ENCODE measurements at regions not wholly inside any gene's neighbourhood (a gene's known extent, or its start where the extent isn't known, plus 50 kb on each side); places are given as distances from the start of the nearest gene placed in this dataset.

DNA sequence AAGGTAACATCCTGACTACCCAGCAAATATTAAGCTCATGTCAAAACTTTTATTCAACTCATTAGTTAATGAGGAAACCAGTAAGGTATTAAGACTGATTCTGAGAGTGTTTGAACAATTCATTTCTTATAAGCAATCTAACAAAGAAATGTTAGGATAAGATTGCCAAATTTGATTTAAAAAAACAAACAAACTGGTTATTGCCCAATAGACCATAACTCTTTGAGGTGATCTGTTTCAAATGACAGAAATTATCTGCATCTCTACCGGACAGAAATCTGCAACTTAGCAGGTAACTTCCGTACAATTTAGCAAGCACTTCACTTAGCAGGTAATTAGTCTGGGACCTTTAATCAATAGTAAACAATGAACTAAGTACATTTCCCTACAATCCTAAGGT lies 82.9 kb upstream of the BARX2 start:
- no peaks in the 10 kb centered on the region for H3K36me3 ChIP-seq (ENCODE audit: insufficient read depth, low read length)
- no peaks in the 10 kb centered on the region for H3K79me2 ChIP-seq (ENCODE audit: insufficient read depth, low read length)
- no peak for TF ChIP-seq EZH2phosphoT487 (IDR thresholded peaks at IDR 0.05; ENCODE audit: borderline replicate concordance)
- TF ChIP-seq, protein P1, sequence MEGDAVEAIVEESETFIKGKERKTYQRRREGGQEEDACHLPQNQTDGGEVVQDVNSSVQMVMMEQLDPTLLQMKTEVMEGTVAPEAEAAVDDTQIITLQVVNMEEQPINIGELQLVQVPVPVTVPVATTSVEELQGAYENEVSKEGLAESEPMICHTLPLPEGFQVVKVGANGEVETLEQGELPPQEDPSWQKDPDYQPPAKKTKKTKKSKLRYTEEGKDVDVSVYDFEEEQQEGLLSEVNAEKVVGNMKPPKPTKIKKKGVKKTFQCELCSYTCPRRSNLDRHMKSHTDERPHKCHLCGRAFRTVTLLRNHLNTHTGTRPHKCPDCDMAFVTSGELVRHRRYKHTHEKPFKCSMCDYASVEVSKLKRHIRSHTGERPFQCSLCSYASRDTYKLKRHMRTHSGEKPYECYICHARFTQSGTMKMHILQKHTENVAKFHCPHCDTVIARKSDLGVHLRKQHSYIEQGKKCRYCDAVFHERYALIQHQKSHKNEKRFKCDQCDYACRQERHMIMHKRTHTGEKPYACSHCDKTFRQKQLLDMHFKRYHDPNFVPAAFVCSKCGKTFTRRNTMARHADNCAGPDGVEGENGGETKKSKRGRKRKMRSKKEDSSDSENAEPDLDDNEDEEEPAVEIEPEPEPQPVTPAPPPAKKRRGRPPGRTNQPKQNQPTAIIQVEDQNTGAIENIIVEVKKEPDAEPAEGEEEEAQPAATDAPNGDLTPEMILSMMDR (conservative IDR thresholded peaks at IDR 0.05; ENCODE audit: low read length) = no peak
- H3K9me2 ChIP-seq (replicated peaks; ENCODE audit: low read depth, low read length) = no peaks in the 10 kb centered on the region
- no peak overlapping the region for H3K4me3 ChIP-seq (ENCODE audit: low read length, poor library complexity, severe bottlenecking)
- H3K9ac ChIP-seq (ENCODE audit: low read depth, low read length, poor library complexity, severe bottlenecking) = no peak overlapping the region
- no peaks in the 10 kb centered on the region for H3K27me3 ChIP-seq (ENCODE audit: insufficient read depth, low read length, poor library complexity, severe bottlenecking)
- H3F3A ChIP-seq (ENCODE audit: low read depth) = no peaks in the 10 kb centered on the region
- H2AFZ ChIP-seq (ENCODE audit: low read length) = no peak overlapping the region
- no peak overlapping the region for H3K4me2 ChIP-seq (ENCODE audit: low read depth, low read length, poor library complexity, severe bottlenecking)
- H3K9me3 ChIP-seq (ENCODE audit: insufficient read depth, low read depth, low read length) = no peaks in the 10 kb centered on the region
- no peaks in the 10 kb centered on the region for H4K20me1 ChIP-seq (ENCODE audit: insufficient read depth, low read length, poor library complexity, severe bottlenecking)
- no peaks in the 10 kb centered on the region for H3K4me1 ChIP-seq (ENCODE audit: insufficient read depth, low read length, poor library complexity, severe bottlenecking)

DNA sequence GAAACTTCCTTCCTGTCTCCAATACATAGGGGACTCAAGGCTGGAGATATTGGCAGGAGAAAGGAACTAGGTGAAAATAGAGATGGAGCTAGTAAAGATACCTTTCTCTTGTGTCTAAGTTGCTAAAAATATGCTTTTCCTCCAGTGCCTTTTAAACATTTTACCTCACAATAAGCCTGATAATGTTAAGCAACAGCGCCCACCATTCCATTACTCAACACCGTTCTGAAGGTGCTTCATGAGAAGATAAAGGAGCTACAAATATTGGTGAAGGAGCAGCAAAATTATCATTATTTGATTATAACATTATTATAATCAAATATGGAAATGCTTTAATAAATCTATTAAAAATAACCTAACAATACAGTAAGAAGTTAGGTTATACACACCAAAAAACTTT lies 83.6 kb upstream of the BARX2 start:
- H3K9me3 ChIP-seq (ENCODE audit: insufficient read depth, low read depth, low read length) = no peaks in the 10 kb centered on the region
- no peaks in the 10 kb centered on the region for H3K9me2 ChIP-seq (replicated peaks; ENCODE audit: low read depth, low read length)
- no peak overlapping the region for H3K4me3 ChIP-seq (ENCODE audit: low read length, poor library complexity, severe bottlenecking)
- H3K9ac ChIP-seq (ENCODE audit: low read depth, low read length, poor library complexity, severe bottlenecking) = no peak overlapping the region
- no peak overlapping the region for H3K4me2 ChIP-seq (ENCODE audit: low read depth, low read length, poor library complexity, severe bottlenecking)
- H3K27me3 ChIP-seq (ENCODE audit: insufficient read depth, low read length, poor library complexity, severe bottlenecking) = no peaks in the 10 kb centered on the region
- H3F3A ChIP-seq (ENCODE audit: low read depth) = no peaks in the 10 kb centered on the region
- no peak for TF ChIP-seq EZH2phosphoT487 (IDR thresholded peaks at IDR 0.05; ENCODE audit: borderline replicate concordance)
- TF ChIP-seq, protein P1 (conservative IDR thresholded peaks at IDR 0.05; ENCODE audit: low read length) = no peak
- no peaks in the 10 kb centered on the region for H3K4me1 ChIP-seq (ENCODE audit: insufficient read depth, low read length, poor library complexity, severe bottlenecking)
- H3K79me2 ChIP-seq (ENCODE audit: insufficient read depth, low read length) = no peaks in the 10 kb centered on the region
- H2AFZ ChIP-seq (ENCODE audit: low read length) = no peak overlapping the region
- no peaks in the 10 kb centered on the region for H3K36me3 ChIP-seq (ENCODE audit: insufficient read depth, low read length)
- H4K20me1 ChIP-seq (ENCODE audit: insufficient read depth, low read length, poor library complexity, severe bottlenecking) = no peaks in the 10 kb centered on the region

DNA sequence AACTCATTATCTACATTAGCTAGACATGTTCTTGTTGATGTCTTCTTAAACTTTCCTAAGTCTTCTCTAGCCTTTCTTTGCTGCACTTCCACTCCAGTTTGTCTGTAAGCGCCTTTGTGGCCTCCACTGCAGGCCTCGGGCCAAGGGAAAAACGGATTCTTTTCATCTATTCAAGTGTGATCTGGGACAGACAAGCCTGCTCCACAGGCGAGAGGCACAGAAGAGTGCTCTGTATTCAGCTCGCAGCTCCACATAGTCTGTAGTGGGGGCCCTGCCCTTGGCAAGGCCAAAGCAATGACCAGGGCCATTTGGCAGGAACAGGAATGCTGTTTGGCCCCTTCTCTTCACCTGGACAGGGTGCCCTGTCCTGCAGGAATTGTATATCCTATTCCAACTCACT lies 84.1 kb upstream of the BARX2 start:
- no peak overlapping the region for H2AFZ ChIP-seq (ENCODE audit: low read length)
- no peak overlapping the region for H3K4me2 ChIP-seq (ENCODE audit: low read depth, low read length, poor library complexity, severe bottlenecking)
- no peaks in the 10 kb centered on the region for H3K27me3 ChIP-seq (ENCODE audit: insufficient read depth, low read length, poor library complexity, severe bottlenecking)
- H3K9me2 ChIP-seq (replicated peaks; ENCODE audit: low read depth, low read length) = no peaks in the 10 kb centered on the region
- H3K4me1 ChIP-seq (ENCODE audit: insufficient read depth, low read length, poor library complexity, severe bottlenecking) = no peaks in the 10 kb centered on the region
- no peaks in the 10 kb centered on the region for H4K20me1 ChIP-seq (ENCODE audit: insufficient read depth, low read length, poor library complexity, severe bottlenecking)
- no peak overlapping the region for H3K4me3 ChIP-seq (ENCODE audit: low read length, poor library complexity, severe bottlenecking)
- no peak for TF ChIP-seq EZH2phosphoT487 (IDR thresholded peaks at IDR 0.05; ENCODE audit: borderline replicate concordance)
- TF ChIP-seq, protein P1 (conservative IDR thresholded peaks at IDR 0.05; ENCODE audit: low read length) = no peak
- no peaks in the 10 kb centered on the region for H3K9me3 ChIP-seq (ENCODE audit: insufficient read depth, low read depth, low read length)
- no peaks in the 10 kb centered on the region for H3K36me3 ChIP-seq (ENCODE audit: insufficient read depth, low read length)
- no peak overlapping the region for H3K9ac ChIP-seq (ENCODE audit: low read depth, low read length, poor library complexity, severe bottlenecking)
- H3K79me2 ChIP-seq (ENCODE audit: insufficient read depth, low read length) = no peaks in the 10 kb centered on the region
- no peaks in the 10 kb centered on the region for H3F3A ChIP-seq (ENCODE audit: low read depth)
